Retina (tissue), 1 donor: ENCODE measurements at regions not wholly inside any gene's neighbourhood (a gene's known extent, or its start where the extent isn't known, plus 50 kb on each side); places are given as distances from the start of the nearest gene placed in this dataset.
"Not testable (repeated sequence)": the region's sequence is repeated elsewhere in the genome, so short reads cannot be mapped to it uniquely, and the experiment has no call there.

ENCODE experiments used
- DNase-seq: peaks from one replicate; pipeline ENCODE4 v3.0.0-alpha.2; 2016

DNA sequence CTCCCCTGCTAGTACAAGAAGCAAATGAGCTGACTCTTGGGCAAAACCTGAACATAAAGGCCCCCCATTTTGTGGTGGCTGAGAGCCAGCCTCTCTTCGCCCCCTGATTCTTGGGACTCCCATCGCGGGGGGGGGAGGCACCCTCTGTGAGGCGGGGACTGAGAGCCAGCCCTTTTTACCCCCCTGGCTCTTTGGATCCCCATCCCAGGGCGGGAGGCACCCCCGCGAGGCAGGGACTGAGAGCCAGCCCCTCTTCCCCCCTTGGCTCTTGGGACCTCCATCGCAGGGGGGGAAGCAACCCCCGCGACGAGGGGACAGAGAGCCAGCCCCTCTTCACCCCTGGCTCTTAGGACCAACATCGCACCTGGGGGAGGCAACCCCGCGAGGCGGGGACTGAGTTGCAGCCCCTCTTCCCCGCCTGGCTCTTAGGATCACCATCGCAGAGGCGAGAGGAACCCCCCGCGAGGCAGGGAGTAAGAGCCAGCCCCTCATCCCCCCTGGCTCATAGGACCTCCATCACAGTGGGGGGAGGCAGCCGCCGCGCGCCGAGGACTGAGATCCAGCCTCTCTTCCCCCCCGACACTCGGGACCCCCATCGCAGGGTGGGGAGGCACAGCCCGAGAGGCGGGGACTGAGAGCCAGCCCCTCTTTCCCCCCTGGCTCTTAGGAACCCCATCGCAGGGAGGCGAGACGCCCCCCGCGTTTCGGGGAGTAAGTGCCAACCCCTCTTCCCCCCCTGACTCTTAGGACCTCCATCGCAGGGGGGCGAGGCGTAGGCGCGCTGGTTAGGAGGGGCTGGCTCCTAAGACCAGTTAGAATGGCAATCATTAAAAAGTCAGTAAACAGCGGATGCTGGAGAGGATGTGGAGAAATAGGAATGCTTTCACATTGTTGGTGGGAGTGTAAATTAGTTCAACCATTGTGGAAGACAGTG is 2428.4 kb upstream of the PCDH20 start:
- no peak for DNase-seq

DNA sequence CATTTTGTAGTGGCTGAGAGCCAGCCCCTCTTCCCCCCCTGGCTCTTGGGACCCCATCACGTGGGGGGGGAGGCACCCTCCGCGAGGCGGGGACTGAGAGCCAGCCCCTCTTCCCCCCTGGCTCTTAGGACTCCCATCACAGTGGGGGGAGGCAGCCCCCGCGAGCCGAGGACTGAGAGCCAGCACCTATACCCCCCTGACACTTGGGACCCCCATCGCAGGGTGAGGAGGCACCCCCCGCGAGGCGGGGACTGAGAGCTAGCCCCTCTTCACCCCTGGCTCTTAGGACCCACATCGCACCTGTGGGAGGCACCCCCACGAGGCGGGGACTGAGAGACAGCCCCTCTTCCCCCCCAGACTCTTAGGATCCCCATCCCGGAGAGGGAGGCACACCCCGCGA is 2426.5 kb upstream of the PCDH20 start:
- DNase-seq, result no peak

DNA sequence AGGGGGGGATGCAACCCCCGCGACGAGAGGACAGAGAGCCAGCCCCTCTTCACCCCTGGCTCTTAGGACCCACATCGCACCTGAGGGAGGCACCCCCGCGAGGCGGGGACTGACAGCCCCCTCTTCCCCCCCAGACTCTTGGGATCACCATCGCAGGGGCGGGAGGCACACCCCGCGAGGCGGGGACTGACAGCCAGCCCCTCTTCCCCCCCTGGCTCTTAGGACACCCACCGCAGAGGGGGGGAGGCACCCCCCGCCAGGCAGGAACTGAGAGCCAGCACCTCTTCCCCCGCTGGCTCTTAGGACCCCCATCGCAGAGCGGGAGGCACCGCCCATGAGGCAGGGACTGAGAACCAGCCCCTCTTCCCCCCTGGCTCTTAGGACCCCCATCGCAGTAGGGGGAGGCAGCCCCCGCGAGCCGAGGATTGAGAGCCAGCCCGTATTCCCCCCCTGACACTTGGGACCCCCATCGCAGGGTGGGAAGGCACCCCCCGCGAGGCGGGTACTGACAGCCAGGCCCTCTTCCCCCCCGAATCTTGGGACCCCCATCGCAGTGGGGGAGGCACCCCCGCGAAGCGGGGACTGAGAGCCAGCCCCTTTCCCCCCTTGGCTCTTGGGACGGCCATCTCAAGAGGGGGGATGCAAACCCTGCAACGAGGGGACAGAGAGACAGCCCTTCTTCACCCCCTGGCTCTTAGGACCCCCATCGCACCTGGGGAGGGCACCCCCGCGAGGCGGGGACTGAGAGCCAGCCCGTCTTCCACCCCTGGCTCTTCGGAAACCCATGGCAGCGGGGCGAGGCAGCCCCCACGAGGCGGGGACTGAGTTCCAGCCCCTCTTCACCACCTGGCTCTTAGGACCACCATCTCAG is 2425.1 kb upstream of the PCDH20 start:
- DNase-seq, result no peak

DNA sequence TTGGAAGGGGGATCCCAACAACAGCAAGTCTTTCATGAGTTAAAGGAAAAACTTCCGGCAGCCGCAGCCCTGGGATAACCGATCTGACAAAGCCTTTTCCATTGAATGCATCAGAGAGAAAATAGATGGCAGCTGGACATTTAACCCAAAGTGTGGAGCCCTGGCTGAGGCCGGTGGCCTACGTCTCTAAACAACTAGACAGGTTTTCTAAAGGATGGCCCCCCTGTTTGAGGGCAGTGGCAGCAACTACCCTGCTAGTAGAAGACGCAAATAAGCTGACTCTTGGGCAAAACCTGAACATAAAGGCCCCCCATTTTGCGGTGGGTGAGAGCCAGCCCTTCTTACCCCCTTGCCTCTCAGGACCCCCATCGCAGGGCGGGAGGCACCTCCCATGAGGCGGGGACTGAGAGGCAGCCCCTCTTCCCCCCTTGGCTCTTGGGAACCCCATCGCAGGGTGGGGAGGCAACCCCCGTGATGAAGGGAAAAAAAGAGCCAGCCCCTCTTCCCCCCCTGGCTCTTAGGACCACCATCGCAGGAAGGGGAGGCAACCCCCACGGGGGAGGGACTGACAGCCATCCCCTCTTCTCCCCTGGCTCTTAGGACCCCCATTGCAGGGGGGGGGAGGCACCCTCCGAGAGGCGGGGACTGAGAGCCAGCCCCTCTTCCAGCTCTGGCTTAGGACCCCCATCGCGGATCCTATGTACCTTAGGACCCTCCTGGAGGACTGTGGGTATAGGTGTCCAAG is 2422.9 kb upstream of the PCDH20 start:
- no peak for DNase-seq

DNA sequence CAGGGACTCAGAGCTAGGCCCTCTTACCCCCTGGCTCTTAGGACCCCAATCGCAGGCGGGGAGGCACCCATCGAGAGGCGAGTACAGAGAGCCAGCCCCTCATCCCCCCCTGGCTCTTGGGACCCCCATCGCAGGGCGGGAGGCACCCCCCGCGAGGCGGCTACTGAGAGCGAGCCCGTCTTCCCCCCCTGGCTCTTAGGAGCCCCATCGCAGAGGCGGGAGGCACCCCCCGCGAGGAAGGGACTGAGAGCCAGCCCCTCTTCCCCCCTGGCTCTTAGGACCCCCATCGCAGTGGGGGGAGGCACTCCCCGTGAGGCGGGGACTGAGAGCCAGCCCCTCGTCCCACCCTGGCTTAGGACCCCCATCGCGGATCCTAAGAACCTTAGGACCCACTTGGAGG is 2422.1 kb upstream of the PCDH20 start:
- DNase-seq, result not testable (repeated sequence)

DNA sequence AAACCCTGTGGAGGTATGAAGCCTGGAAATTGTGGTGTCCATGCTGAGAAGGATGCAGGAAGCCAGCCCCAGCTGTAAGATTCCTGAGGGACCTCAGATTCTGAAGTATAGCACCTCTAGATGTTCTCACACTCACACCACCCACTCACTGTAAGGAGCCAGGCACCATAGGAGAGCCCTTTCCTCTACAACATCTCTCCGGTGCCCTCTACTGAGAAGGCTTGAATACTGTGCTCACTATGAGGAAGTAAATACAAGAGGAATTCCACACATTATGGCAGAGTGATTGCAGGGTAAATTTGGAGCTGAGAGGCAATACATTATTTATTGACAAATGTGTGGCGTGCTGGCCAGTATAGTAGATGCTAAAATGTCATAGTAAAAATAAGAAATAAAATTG is 2414.0 kb upstream of the PCDH20 start:
- not testable (repeated sequence) for DNase-seq

DNA sequence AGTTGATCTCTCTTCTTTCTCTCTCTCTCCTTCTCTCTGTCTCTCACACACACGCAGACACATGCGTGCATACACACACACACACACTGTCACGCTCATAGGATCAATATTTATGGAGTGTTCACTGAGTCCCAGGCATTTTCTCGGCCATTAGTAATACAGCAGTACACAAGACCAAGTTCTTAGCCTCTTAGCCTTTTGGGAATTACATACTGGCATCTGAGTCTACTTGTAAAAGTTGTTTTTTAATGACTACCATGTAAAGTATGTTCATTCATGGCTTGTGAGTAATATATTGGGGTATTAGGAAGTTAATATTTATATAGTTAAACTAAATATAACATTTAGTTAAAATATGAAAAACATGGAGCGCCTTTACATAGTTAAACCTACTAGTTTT is 2406.1 kb upstream of the PCDH20 start:
- not testable (repeated sequence) for DNase-seq

DNA sequence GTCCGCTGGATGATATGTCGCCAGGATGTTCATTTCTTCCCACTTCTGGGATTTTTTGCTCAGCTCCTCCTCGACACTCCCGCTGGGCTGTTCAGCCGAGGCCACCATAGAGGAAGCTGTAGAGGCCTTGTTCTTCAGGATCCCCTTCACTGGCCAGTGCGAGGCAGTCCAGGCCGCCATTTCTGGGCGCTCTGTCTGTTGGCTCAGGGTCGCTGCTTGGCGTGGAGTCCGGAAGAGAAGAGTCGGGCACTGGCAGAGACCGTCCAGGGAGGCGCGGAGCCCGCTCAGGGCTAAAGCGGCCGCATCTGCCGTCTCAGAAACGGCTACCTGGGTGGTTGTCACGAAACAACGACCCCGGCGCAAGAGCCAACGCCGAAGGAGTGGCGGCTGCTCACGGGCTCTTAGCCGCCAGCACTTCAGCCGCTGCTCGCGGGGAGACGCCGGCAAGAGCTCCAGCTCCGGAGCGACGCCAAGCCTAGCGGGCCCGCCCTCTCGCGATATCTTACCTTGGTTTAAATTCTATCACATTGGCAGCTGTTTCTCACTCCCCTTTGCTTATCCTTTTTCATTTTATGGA is 2395.9 kb upstream of the PCDH20 start:
- DNase-seq, result not testable (repeated sequence)

DNA sequence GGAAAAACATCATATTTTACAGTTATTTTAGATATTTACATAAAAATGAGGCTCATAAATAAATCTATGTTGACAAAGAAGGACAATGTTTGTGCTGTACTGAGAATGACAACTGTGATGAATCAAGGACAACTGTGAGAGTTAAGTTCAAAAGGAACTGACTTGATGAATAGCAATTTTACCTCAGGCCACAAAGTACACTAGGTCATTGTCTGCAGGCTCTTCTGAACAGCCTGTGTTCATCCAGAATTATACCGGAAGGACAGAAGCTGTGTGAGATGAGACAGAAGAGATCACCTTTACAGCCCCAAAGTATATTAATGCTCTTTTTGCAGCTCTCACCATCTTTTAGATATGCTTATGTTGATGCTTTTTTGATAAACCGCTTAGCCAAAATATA is 2375.5 kb upstream of the PCDH20 start:
- DNase-seq, result not testable (repeated sequence)

DNA sequence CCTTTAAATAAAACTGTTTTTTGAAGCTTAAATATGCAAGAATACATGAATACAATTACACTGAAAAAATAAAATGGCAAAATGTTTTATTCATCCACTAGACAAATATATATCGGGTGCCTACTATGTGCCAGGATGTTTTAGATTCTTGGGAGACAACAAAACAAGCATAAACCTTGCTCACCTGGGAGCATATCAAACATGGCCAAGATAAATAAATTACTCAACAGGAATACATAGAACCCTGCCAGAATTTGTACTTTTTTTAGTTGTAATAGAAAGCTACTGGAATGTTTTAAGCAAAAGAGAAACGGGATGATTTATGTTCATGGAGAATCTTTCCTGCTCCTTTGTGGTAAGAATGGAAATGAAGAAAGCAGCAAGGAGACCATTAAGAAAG is 2358.5 kb upstream of the PCDH20 start:
- DNase-seq, result no peak

DNA sequence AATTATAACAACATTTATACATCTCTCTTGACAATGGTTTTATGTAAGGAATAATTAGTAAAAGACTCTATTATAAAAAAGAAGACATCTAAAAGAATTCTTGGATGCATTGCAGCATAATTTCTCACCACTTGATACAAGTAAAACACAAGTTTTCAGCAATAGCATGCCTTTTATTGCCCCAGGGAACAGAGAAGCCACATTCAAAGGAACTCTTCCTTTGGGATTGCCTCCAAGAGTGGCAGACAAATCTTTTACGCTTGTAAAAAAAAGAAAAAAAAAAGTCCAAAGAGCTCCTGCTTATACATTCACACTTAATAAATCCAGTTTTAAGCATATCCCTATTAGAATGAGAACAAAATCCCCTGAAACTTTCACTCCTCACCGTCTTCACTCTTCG is 2357.8 kb upstream of the PCDH20 start:
- no peak for DNase-seq

DNA sequence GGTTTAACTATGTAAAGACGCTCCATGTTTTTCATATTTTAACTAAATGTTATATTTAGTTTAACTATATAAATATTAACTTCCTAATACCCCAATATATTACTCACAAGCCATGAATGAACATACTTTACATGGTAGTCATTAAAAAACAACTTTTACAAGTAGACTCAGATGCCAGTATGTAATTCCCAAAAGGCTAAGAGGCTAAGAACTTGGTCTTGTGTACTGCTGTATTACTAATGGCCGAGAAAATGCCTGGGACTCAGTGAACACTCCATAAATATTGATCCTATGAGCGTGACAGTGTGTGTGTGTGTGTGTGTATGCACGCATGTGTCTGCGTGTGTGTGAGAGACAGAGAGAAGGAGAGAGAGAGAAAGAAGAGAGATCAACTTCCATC is 2342.0 kb upstream of the PCDH20 start:
- not testable (repeated sequence) for DNase-seq

DNA sequence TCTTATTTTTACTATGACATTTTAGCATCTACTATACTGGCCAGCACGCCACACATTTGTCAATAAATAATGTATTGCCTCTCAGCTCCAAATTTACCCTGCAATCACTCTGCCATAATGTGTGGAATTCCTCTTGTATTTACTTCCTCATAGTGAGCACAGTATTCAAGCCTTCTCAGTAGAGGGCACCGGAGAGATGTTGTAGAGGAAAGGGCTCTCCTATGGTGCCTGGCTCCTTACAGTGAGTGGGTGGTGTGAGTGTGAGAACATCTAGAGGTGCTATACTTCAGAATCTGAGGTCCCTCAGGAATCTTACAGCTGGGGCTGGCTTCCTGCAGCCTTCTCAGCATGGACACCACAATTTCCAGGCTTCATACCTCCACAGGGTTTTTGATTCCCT is 2334.2 kb upstream of the PCDH20 start:
- DNase-seq, result not testable (repeated sequence)

DNA sequence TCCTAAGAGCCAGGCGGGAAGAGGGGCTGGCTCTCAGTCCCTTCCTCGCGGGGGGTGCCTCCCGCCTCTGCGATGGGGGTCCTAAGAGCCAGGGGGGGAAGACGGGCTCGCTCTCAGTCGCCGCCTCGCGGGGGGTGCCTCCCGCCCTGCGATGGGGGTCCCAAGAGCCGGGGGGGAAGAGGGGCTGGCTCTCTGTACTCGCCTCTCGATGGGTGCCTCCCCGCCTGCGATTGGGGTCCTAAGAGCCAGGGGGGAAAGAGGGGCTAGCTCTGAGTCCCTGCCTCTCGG is 2326.1 kb upstream of the PCDH20 start:
- DNase-seq, result not testable (repeated sequence)

DNA sequence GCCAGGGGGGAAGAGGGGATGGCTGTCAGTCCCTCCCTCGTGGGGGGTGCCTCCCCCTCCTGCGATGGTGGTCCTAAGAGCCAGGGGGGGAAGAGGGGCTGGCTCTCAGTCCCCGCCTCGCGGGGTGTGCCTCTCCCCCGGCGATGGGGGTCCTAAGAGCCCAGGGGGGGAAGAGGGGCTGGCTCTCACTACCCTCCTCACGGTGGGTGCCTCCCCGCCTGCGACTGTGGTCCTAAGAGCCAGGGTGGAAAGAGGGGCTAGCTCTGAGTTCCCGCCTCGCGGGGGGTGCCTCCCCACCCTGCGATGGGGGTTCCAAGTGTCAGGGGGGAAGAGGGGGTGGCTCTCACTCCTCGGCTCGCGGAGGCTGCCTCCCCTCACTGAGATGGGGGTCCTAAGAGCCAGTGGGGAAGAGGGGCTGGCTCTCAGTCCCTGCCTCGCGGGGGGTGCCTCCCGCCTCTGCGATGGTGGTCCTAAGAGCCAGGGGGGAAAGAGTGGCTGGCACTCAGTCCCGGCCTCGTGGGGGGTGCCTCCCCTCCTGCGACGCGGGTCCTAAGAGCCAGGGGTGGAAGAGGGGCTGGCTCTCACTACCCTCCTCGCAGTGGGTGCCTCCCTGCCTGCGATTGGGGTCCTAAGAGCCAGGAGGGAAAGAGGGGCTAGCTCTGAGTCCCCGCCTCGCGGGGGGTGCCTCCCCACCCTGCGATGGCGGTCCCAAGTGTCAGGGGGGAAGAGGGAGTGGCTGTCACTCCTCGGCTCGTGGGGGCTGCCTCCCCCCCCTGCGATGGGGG is 2325.6 kb upstream of the PCDH20 start:
- DNase-seq, result no peak

DNA sequence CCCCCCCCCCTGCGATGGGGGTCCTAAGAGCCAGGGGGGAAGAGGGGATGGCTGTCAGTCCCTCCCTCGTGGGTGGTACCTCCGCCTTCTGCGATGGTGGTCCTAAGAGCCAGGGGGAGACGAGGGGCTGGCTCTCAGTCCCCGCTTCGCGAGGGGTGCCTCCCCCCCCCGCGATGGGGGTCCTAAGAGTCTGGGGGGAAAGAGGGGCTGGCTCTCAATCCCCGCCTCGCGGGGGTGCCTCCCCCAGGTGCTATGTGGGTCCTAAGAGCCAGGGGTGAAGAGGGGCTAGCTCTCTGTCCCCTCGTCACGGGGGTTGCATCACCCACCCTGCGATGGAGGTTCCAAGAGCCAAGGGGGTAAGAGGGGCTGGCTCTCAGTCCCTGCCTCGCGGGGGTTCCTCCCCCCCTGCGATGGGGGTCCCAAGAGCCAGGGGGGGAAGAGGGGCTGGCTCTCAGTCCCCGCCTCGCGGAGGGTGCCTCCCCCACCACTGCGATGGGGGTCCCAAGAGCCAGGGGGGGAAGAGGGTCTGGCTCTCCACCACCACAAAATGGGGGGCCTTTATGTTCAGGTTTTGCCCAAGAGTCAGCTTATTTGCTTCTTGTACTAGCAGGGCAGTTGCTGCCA is 2323.6 kb upstream of the PCDH20 start:
- not testable (repeated sequence) for DNase-seq

DNA sequence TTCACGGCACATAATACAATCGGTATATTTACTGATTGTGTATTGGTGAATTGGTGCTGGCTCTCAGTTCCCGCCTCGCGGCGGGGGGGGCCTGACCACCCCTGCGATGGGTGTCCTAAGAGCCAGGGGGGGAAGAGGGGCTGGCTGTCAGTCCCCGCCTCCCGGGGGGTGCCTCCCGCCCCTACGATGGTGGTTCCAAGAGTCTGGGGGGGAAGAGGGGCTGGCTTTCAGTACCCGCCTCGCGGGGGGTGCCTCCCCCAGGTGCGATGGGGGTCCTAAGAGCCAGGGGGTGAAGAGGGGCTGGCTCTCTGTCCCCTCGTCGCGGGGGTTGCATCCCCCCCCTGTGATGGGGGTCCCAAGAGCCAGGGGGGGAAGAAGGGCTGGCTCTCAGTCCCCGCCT is 2321.8 kb upstream of the PCDH20 start:
- no peak for DNase-seq

DNA sequence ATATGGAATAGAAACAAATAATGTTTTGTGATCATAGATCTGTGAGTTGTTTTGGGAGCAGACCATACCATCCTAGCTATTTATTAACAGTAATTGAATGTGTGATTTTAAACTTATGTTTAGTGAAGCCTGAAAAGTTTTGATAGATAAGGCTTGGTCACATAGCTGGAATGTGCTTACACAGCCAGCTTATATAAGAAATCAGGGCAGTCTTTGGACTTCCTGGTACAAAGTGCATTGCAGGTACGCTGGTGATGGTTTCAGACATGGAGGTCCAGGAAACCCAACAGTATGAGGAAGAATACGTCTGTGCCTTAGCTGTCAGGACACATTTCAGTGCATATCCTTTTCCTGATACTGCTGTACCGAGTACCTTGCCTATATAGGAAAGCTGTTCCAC is 2316.2 kb upstream of the PCDH20 start:
- DNase-seq, result no peak

DNA sequence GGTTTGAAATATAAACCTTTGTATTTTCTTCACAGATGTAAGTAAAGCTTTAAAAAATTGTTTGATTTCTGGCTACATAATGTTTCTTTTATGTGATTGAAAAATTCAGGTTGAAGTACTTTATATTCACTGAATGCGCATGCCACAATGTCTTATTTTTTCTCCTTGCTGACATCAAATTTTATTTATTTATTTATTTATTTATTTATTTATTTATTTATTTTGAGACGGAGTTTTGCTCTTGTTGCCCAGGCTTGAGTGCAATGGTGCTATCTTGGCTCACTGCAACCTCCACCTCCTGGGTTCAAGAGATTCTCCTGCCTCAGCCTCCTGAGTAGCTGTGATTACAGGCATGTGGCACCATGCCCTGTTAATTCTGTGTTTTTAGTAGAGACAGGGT is 2296.5 kb upstream of the PCDH20 start:
- DNase-seq, result not testable (repeated sequence)

DNA sequence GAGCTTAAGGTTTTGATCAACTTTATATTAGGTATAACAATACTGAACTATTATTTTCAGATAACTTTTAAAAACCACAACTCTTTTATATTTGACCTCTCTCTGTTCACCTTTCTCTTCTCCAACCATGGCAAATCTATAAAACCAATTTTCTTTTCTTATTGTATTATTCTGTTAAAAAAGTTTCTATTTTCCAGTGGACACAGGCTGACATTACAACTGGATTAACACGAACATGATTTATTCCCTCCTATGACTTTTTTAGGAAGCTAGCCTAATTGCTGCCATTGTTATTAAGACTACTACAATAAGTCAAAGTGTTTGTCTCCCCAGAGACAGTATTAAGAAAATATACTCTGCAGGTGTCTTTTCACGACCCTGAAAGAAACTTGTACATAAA is 2291.1 kb upstream of the PCDH20 start:
- DNase-seq, result no peak

DNA sequence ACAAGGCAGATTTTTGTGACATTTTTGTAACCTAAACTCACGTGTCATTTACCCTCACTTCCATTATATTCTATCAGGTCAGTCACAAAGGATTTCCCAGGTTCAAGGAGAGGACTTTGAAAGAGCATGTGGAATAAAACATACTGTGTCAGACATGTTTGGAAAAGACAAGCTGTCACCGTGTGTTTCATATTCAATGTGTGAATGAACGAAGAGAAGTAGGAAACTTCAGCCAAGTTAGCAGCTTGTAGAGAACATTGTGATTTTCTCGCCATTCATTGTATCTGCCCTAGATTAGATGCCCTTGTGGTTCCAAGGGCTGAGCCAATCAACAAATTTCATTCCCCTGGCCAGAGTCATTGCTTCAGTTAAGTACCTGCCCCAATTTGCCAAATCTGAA is 2288.9 kb upstream of the PCDH20 start:
- DNase-seq, result no peak

DNA sequence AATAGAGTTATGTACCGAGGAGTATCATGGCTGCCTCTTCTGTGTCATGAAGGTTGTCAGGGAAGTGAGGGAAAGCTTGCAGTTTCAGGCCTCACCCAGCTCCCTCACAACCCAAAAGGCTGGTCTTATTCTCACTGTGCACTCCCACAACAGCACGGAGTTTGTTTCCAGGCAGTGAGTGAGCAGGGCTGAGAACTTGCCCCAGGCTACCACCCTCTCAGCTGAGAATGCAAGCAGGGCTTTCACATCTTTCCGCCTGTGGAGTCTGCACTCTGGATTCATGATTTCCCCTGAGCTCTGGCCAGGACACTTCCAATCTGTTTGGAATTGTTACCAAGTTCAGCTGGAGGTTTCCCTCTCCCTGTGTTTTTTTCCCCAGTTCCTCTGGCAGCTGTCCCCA is 2284.7 kb upstream of the PCDH20 start:
- DNase-seq, result no peak
